Parathyroid adenoma (tissue), 2 donors: ENCODE measurements at regions not wholly inside any gene's neighbourhood (a gene's known extent, or its start where the extent isn't known, plus 50 kb on each side); places are given as distances from the start of the nearest gene placed in this dataset.

Experiments used
- H2AFZ ChIP-seq: fragments of 300-600 bp; sonication (generic); one replicate; pipeline ENCODE4 v1.7.0; 2017; ENCODE audit warnings: antibody characterized with exemption, mild to moderate bottlenecking
- H3K27ac ChIP-seq: fragments of 300-600 bp; sonication (generic); one replicate; pipeline ENCODE4 v1.7.0; 2017
- H3K27me3 ChIP-seq: fragments of 300-600 bp; sonication (generic); one replicate; pipeline ENCODE4 v1.7.0; 2017; ENCODE audit warnings: low read length; ENCODE audit not compliant: control insufficient read depth, insufficient read depth
- H3K36me3 ChIP-seq: fragments of 300-600 bp; sonication (generic); one replicate; pipeline ENCODE4 v1.7.0; 2017; ENCODE audit warnings: low read length; ENCODE audit not compliant: control insufficient read depth, insufficient read depth
- H3K4me1 ChIP-seq: fragments of 300-600 bp; sonication (generic); one replicate; pipeline ENCODE4 v1.7.0; 2017; ENCODE audit warnings: control low read depth
- H3K4me2 ChIP-seq: fragments of 300-600 bp; sonication (generic); one replicate; pipeline ENCODE4 v1.7.0; 2017; ENCODE audit warnings: low read length
- H3K4me3 ChIP-seq: fragments of 300-600 bp; sonication (generic); one replicate; pipeline ENCODE4 v1.7.0; 2017; ENCODE audit warnings: low read depth, low read length
- H3K79me2 ChIP-seq: fragments of 300-600 bp; sonication (generic); one replicate; pipeline ENCODE4 v1.7.0; 2017; ENCODE audit warnings: control low read depth
- H3K9ac ChIP-seq: fragments of 300-600 bp; sonication (generic); one replicate; pipeline ENCODE4 v1.7.0; 2017; ENCODE audit warnings: mild to moderate bottlenecking
- H3K9me3 ChIP-seq: fragments of 300-600 bp; sonication (generic); one replicate; pipeline ENCODE4 v1.7.0; 2017; ENCODE audit warnings: low read length; ENCODE audit not compliant: control insufficient read depth
- TF ChIP-seq, protein P1 (sequence below): fragments of 300-600 bp; sonication (generic); IDR thresholded peaks from one replicate; pipeline ENCODE4 v1.7.0; 2017; ENCODE audit warnings: antibody characterized with exemption, mild to moderate bottlenecking
- donor health status: primary hyperparathyroidism.

DNA sequence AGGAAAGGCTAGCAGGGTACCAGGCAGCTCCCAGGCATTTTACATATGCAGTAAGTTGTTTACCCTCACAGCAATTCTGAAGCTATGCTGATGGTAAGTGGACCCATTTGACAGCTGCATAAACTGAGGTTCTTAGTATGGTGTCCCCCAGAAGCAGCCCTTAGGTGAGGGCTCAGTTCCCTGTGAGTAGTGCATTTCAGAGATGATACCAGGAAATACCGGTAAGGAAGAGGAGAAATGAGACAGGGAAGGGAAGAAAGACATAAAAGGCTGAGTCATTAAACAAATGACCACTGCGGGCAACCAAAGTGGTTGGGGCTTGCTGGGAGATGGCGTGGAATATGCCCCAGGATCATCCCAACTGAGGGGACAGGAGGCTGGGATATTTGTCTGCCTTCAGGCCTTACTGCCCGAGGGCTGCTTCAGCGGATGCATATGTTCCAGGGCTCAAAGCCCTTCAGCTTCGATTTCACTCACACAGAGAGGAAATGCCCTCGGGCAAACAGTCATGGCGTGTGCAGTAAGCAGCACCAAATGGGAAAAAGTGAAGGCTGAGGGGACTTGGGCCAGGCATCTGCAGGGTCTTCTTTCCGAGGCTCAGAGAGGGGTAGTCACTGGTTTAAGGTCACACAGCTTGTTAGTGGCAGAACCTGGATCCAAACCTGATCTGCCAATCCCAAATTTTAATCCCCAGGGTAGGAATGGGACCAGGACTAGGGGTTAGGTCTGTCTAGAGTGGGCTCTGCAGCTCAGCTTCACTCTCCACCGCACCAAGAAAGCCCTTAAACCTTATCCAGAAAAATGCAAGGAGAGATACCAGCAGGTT lies 133.7 kb upstream of the RUNX3 start:
- Histone ChIP-seq H3K4me2 (no peak overlapping the region), H2AFZ (no peak overlapping the region), H3K4me1 (no peaks in the 10 kb centered on the region), H3K27ac (no peak overlapping the region), H3K36me3 (no peaks in the 10 kb centered on the region), H3K9me3 (no peaks in the 10 kb centered on the region), H3K27me3 (no peaks in the 10 kb centered on the region), H3K9ac (no peak overlapping the region), H3K4me3 (no peak overlapping the region), H3K79me2 (no peaks in the 10 kb centered on the region)
- TF ChIP-seq, protein P1, sequence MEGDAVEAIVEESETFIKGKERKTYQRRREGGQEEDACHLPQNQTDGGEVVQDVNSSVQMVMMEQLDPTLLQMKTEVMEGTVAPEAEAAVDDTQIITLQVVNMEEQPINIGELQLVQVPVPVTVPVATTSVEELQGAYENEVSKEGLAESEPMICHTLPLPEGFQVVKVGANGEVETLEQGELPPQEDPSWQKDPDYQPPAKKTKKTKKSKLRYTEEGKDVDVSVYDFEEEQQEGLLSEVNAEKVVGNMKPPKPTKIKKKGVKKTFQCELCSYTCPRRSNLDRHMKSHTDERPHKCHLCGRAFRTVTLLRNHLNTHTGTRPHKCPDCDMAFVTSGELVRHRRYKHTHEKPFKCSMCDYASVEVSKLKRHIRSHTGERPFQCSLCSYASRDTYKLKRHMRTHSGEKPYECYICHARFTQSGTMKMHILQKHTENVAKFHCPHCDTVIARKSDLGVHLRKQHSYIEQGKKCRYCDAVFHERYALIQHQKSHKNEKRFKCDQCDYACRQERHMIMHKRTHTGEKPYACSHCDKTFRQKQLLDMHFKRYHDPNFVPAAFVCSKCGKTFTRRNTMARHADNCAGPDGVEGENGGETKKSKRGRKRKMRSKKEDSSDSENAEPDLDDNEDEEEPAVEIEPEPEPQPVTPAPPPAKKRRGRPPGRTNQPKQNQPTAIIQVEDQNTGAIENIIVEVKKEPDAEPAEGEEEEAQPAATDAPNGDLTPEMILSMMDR, result no peak

DNA sequence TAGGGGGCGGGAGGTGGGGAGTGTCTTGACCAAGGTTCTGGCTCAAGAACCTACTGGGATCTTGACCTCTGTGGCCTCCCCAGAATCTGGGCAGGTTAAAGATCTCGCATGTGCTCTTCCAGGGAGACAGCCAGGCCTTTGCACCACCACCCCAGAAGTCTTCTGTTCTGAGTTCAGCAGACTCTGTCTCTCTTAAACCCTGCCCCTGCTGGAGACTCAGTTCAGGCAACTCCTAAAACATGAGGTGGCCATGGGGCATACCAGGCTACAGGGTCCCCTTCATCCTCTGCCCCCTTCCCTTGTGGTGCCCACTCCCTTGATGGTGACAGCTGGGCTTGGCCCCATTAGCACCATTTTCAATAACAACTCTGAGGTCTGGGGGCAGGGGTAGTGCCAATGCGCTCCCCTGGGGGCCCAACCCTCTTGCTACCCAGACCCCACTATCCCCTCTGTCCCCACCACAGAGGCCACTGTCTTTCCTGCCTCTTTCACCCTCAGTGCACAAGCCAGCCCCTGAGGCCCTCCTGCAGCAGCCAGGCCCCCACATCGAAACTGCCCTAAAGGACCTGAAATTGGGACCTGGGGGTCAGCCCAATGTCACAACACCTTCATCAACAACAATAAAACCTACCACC lies 132.7 kb upstream of the RUNX3 start:
- H3K9ac ChIP-seq, result no peak overlapping the region
- TF ChIP-seq, protein P1, result no peak

DNA sequence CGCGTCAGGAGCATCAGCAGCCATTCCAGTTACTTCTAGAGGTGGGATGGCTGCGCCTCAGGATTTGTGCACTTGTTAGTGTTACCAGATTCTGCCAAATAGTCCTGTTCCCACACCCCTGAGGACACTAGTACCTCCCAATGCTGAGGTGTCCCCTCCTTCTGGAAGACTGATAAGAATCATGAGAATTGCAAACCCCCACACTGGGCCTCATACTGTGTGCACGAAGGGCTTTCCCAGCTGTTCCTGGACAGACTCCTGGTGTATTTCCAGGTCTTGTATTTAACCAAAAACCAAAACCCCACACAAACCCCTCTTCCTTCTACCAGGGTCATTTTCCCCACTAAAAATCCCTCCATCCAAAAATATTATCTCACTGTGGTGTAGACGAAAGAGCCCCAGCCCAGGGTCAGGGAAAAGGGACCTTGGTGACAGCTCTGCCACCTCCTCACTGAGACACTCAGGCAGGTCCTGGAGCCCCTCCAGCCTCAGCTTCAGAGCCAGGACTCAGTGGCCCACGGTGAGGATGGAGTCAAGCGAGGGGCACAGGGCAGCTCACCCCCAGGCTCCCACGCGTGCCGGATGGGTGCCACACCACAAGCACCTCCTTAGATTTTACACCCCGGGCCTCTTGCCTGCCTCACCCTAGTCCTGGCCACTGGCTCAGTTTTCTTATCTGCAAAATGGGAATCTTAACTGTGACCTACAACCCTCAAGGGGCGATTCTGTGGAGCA lies 131.4 kb upstream of the RUNX3 start:
- no peak overlapping the region for H3K4me2 ChIP-seq
- no peaks in the 10 kb centered on the region for H3K4me1 ChIP-seq
- TF ChIP-seq, protein P1, result no peak
- no peaks in the 10 kb centered on the region for H3K36me3 ChIP-seq
- H2AFZ ChIP-seq, result no peak overlapping the region
- H3K79me2 ChIP-seq, result no peaks in the 10 kb centered on the region
- H3K4me3 ChIP-seq, result no peak overlapping the region
- no peaks in the 10 kb centered on the region for H3K9me3 ChIP-seq
- H3K27me3 ChIP-seq, result peaks cover 2% of the 10 kb centered on the region
- H3K27ac ChIP-seq, result no peak overlapping the region
- no peak overlapping the region for H3K9ac ChIP-seq

More for the DNA sequence above, 132.7 kb upstream of the RUNX3 start:
- no peaks in the 10 kb centered on the region for H3K9me3 ChIP-seq
- H2AFZ ChIP-seq, result no peak overlapping the region
- no peak overlapping the region for H3K4me2 ChIP-seq
- no peaks in the 10 kb centered on the region for H3K4me1 ChIP-seq
- H3K27me3 ChIP-seq, result no peaks in the 10 kb centered on the region
- no peak overlapping the region for H3K4me3 ChIP-seq
- H3K79me2 ChIP-seq, result no peaks in the 10 kb centered on the region
- H3K27ac ChIP-seq, result no peak overlapping the region
- H3K36me3 ChIP-seq, result no peaks in the 10 kb centered on the region

DNA sequence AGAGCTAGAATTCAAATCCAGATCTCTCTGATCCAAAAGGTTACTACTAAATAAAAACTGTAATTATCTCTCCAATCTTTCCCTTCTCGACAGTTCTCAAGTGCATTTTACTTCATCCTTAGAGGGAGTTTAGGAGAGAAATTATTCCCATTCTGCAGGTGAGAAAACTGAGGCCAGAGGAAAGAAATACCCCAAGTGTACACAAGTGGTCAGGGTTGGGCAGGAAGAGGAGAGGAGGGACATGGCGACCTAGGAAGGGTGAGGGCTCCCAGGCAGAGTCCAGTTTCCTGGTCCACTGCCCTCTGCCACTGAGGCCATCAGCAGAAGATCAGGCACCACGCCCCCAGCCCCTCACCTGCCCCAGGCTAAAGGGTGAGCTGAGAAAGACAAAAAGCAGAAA lies 127.1 kb upstream of the RUNX3 start:
- TF ChIP-seq, protein P1, result no peak
- Histone ChIP-seq H3K4me3 (no peak overlapping the region), H3K79me2 (no peaks in the 10 kb centered on the region), H3K27me3 (peaks cover 2% of the 10 kb centered on the region), H2AFZ (no peak overlapping the region), H3K4me1 (no peaks in the 10 kb centered on the region), H3K36me3 (no peaks in the 10 kb centered on the region), H3K4me2 (no peak overlapping the region), H3K9me3 (no peaks in the 10 kb centered on the region), H3K9ac (no peak overlapping the region), H3K27ac (no peak overlapping the region)
